ENCODE measurements at regions not wholly inside any gene's neighbourhood (a gene's known extent, or its start where the extent isn't known, plus 50 kb on each side); places are given as distances from the start of the nearest gene placed in this dataset.

- TF ChIP-seq RNF219 (CRISPR knock-in tag; IDR thresholded peaks at IDR 0.05) (no peak), ZBTB42 (CRISPR knock-in tag; IDR thresholded peaks at IDR 0.05) (no peak), ZNF343 (CRISPR knock-in tag; IDR thresholded peaks at IDR 0.05) (no peak)
These were observed 164.3 kb downstream of the ABCC12 start (continued) for GRCh38 chr16:47991491-47991890.

- no peak overlapping the region for H3K27ac ChIP-seq (ENCODE audit: extremely low read length, insufficient read depth, low read length)
- intact Hi-C loops (cut with micrococcal nuclease; ENCODE audit: unreplicated experiment): no loop called here
- H4K20me1 ChIP-seq (ENCODE audit: insufficient read depth, low read length): no peaks in the 10 kb centered on the region
- FAIRE-seq (no peak), DNase-seq (ENCODE audit: low spot score) (no peak), ATAC-seq (no peak)
- H3K27me3 ChIP-seq (ENCODE audit: control insufficient read depth in 1 of 2, insufficient read depth in 2 of 2, low read length in 2 of 2): no peaks in the 10 kb centered on the region; a peak in 1 of 5 replicates
- H3K79me2 ChIP-seq (ENCODE audit: insufficient read depth, low read length): no peaks in the 10 kb centered on the region
- in situ Hi-C loops (cut with HindIII; ENCODE audit: extremely low pct_ligation_motif_present, low pct_unique_long_range_greater_than_20kb): no loop called here
- H3K9ac ChIP-seq (ENCODE audit: insufficient read depth, low read depth, low read length): no peak overlapping the region
- no TSS peak for BruUV-seq (replicated peaks)
- H3K9me3 ChIP-seq (ENCODE audit: low read length): peaks cover 7% of the 10 kb centered on the region; the same call in 1 of the 2 replicates
- H3K4me1 ChIP-seq (ENCODE audit: insufficient read depth, low read length): no peaks in the 10 kb centered on the region
- ChIA-PET POLR2A (no interaction called here), CTCF (ENCODE audit: low intra/inter-chr PET ratio, low total read pairs) (no interaction called here)
- H3K4me2 ChIP-seq (ENCODE audit: low read depth, low read length): no peak overlapping the region
- no peak overlapping the region for H3K4me3 ChIP-seq (replicated peaks in 1 of 3; ENCODE audit: insufficient read depth in 1 of 3, low read depth in 2 of 3, low read length in 3 of 3)
- WGBS (ENCODE audit: low lambda C conversion rate): 0% methylated on average over 2 of the region's 2 CpGs
- H2AFZ ChIP-seq (ENCODE audit: low read length): no peak overlapping the region
- H3K36me3 ChIP-seq (replicated peaks in 1 of 2; ENCODE audit: control insufficient read depth in 1 of 2, insufficient read depth in 2 of 2, low read length in 2 of 2): no peaks in the 10 kb centered on the region
- TF ChIP-seq ZNF292 (CRISPR knock-in tag; IDR thresholded peaks at IDR 0.05; ENCODE audit: borderline replicate concordance, low read depth) (no peak), ZSCAN9 (CRISPR knock-in tag; IDR thresholded peaks at IDR 0.05; ENCODE audit: borderline replicate concordance) (no peak), GPBP1L1 (CRISPR knock-in tag; IDR thresholded peaks at IDR 0.05) (no peak), SRSF9 (IDR thresholded peaks at IDR 0.05; ENCODE audit: borderline replicate concordance, insufficient read depth, low read depth, low read length, poor library complexity, severe bottlenecking) (no peak)
These were observed 165.1 kb downstream of the ABCC12 start for GRCh38 chr16:47990676-47991075.
